ENCODE measurements at regions not wholly inside any gene's neighbourhood (a gene's known extent, or its start where the extent isn't known, plus 50 kb on each side); places are given as distances from the start of the nearest gene placed in this dataset.

DNA sequence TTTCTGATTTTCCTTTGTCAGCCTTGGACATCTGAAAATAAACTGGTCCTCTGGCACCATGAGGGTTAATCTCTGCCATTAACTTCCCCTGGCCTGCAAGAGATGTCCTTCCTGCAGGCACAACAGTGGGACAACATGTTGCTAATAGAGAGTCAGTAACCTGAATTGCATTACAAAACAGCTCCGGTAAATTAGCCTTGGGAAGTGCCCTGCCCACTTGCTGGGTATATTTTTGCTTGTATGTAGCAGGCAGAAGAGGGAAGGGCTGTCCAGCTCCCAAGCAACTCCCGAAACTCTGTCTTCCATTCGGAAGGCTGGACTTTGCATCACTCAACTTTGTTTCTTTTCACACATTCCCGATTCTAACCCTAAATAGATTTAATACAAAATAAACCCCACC, 104.4 kb upstream of the ATP8B1 start:
- Histone ChIP-seq H3K23ac (ENCODE audit: insufficient read length) (no peak overlapping the region), H2BK12ac (ENCODE audit: low read depth, low read length) (0 out of 2 replicates have a peak overlapping the region, but pooled peaks have one; percentile 9), H2BK20ac (ENCODE audit: low read length) (no peak overlapping the region), H3K23me2 (ENCODE audit: low read depth, low read length) (no peaks in the 10 kb centered on the region), H3K9me3 (ENCODE audit: insufficient read depth in 2 of 2, low read depth in 1 of 2, low read length in 1 of 2) (no peaks in the 10 kb centered on the region), H3K4me3 (ENCODE audit: extremely low read depth in 1 of 4, insufficient read depth in 2 of 4, low read depth in 3 of 4, low read length in 4 of 4) (no peak overlapping the region), H3K4ac (replicated peaks; ENCODE audit: insufficient read length, low read depth, low read length) (no peak overlapping the region), H4K5ac (ENCODE audit: insufficient read length, low read depth, low read length) (no peak overlapping the region), H3K4me1 (replicated peaks in 1 of 4; ENCODE audit: control insufficient read depth in 3 of 4, insufficient read depth in 4 of 4, low read length in 3 of 4) (peaks cover 0 to 4% (median 0%) of the 10 kb centered on the region in 4 experiments; a peak in 2 of 7 replicates), H2AFZ (ENCODE audit: low read length) (peak overlapping the region; percentile 45; the same call in 1 of the 2 replicates), H4K8ac (ENCODE audit: extremely low read depth, insufficient read depth, low read length) (no peak overlapping the region), H3K79me2 (ENCODE audit: control insufficient read depth in 1 of 2, insufficient read depth in 2 of 2, low read length in 2 of 2) (no peaks in the 10 kb centered on the region), H3K9ac (replicated peaks in 1 of 4; ENCODE audit: extremely low read depth in 1 of 4, low read depth in 3 of 4, low read length in 3 of 4) (no peak overlapping the region), H2BK5ac (ENCODE audit: low read depth, low read length) (no peak overlapping the region), H2BK15ac (ENCODE audit: low read length) (no peak overlapping the region), H4K91ac (replicated peaks; ENCODE audit: insufficient read length, low read length) (no peak overlapping the region), H3K36me3 (ENCODE audit: control insufficient read depth in 2 of 4, insufficient read depth in 4 of 4, low read length in 3 of 4) (no peaks in the 10 kb centered on the region), H3K27ac (ENCODE audit: low read depth, low read length) (no peak overlapping the region), H3K18ac (ENCODE audit: extremely low read depth, low read length) (no peak overlapping the region), H3K4me2 (ENCODE audit: insufficient read depth in 1 of 2, low read depth in 2 of 2, low read length in 2 of 2) (peak overlapping the region in 1 of 2 experiments; percentile 25; a peak in 1 of 4 replicates), H3K79me1 (ENCODE audit: low read depth, low read length) (no peaks in the 10 kb centered on the region), H2BK120ac (replicated peaks; ENCODE audit: low read depth, low read length) (no peak overlapping the region), H3K56ac (replicated peaks; ENCODE audit: insufficient read length, low read depth, low read length) (no peak overlapping the region), H4K20me1 (replicated peaks in 1 of 2; ENCODE audit: control insufficient read depth in 1 of 2, insufficient read depth in 2 of 2, low read length in 2 of 2) (no peaks in the 10 kb centered on the region), H3K14ac (ENCODE audit: insufficient read length) (no peak overlapping the region), H2AK5ac (ENCODE audit: low read depth, low read length) (no peak overlapping the region), H3K27me3 (replicated peaks in 1 of 4; ENCODE audit: control insufficient read depth in 3 of 4, extremely low read depth in 1 of 4, insufficient read depth in 3 of 4, low read length in 3 of 4) (no peaks in the 10 kb centered on the region)
- ChIA-PET CTCF (ENCODE audit: partially characterized antibody) (interaction anchor here (0.9 to 4.0 kb wide), 17 partner anchors 9 to 230 kb away, joined by 3 to 17 read pairs (median 3); no protein-coding TSS in a partner anchor), POLR2A (ENCODE audit: partially characterized antibody) (no interaction called here)
- FAIRE-seq, result no peak
- TF ChIP-seq RFX5 (IDR thresholded peaks at IDR 0.05; ENCODE audit: borderline replicate concordance, low read depth, low read length), result no peak
- TF ChIP-seq NANOG (IDR thresholded peaks at IDR 0.05; ENCODE audit: insufficient read depth, low read depth, low read length, poor library complexity, severe bottlenecking), result no peak
- TF ChIP-seq BRCA1 (IDR thresholded peaks at IDR 0.05; ENCODE audit: low read depth, low read length), result no peak
- TF ChIP-seq SIX5 (IDR thresholded peaks at IDR 0.05; ENCODE audit: low read depth, low read length), result no peak
- TF ChIP-seq EGR1 (IDR thresholded peaks at IDR 0.05; ENCODE audit: borderline replicate concordance, low read depth, low read length), result no peak
- no peak for TF ChIP-seq POU5F1 (IDR thresholded peaks at IDR 0.05; ENCODE audit: low read depth, low read length)
- no peak for TF ChIP-seq BACH1 (IDR thresholded peaks at IDR 0.05; ENCODE audit: low read length)
- no peak for TF ChIP-seq EP300 (IDR thresholded peaks at IDR 0.05; ENCODE audit: borderline replicate concordance in 1 of 2, low read depth in 2 of 2, low read length in 2 of 2)
- no peak for TF ChIP-seq CEBPB (IDR thresholded peaks at IDR 0.05; ENCODE audit: low read depth, low read length)
- no peak for TF ChIP-seq PHF8 (conservative IDR thresholded peaks at IDR 0.05; ENCODE audit: low read depth, low read length)
- no peak for TF ChIP-seq MAFK (IDR thresholded peaks at IDR 0.05; ENCODE audit: low read depth, low read length)
- no peak for TF ChIP-seq SRF (IDR thresholded peaks at IDR 0.05; ENCODE audit: low read depth, low read length)
- TF ChIP-seq RBBP5 (IDR thresholded peaks at IDR 0.05; ENCODE audit: borderline replicate concordance, low read depth, low read length), result no peak
- TF ChIP-seq CHD2 (IDR thresholded peaks at IDR 0.05; ENCODE audit: low read length), result no peak
- no peak for TF ChIP-seq RNF2 (IDR thresholded peaks at IDR 0.05; ENCODE audit: borderline replicate concordance, low read depth, low read length, missing control alignments, poor library complexity, severe bottlenecking)
- 74% methylated on average over 4 of the region's 4 CpGs; no CpG with 5 or more reads in 1 of the 2 experiments for WGBS, 2 experiments (ENCODE audit: extremely low coverage in 1 of 2, insufficient coverage in 1 of 2, insufficient read length in 1 of 2, insufficient replicate concordance in 2 of 2, low coverage in 1 of 2, low lambda C conversion rate in 2 of 2, missing lambda C conversion rate in 1 of 2)
- no peak for DNase-seq (ENCODE audit: low read depth in 1 of 2, low spot score in 2 of 2)
